RPMI8226 (cell line): ENCODE measurements at regions not wholly inside any gene's neighbourhood (a gene's known extent, or its start where the extent isn't known, plus 50 kb on each side); places are given as distances from the start of the nearest gene placed in this dataset.
"Not testable (repeated sequence)": the region's sequence is repeated elsewhere in the genome, so short reads cannot be mapped to it uniquely, and the experiment has no call there.

Experiments used
- DNase-seq: peaks from one replicate; pipeline ENCODE4 v3.0.0-alpha.2; 2015

GRCh38 chr9:39675211-39675553 lies 319.7 kb downstream of the SPATA31A1 start:
- not testable (repeated sequence) for DNase-seq

DNA sequence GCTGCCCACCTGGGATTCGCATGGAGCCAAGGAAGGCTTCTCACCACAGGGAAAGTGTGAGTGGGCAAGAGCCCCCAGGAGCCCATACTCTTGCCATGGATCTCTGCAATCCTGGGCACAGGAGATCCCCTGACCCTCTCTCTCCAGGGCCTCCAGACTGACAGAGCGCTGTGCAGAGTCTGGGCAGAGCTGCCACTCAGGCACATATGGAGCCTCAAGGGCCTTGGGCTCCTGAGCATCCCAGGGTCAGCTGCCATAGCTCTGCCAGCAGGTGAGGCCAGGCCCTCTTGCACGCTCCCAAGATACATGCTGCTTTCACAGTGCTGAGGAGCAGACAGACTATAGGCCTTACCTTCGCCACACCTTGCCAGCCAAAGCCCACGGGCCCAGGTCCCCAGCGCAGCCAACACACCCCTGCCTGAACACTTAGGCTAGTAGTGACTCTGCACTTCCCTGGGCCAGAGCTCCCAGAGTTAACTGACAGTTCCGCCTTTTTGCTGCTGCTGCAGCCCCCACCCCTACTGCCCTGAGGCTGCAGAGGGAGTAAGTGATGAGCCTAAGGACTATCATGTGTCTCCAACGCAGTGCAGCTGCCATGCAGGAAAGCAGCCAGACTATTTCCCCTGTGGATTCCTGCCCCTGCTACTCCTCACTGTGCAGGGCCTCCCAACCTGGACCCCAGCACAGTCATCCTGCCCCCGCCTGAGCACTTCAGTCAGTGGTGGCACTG lies 323.2 kb downstream of the SPATA31A1 start:
- DNase-seq: not testable (repeated sequence)

- not testable (repeated sequence) for DNase-seq
These were observed 325.4 kb downstream of the SPATA31A1 start for GRCh38 chr9:39680694-39681401.

- not testable (repeated sequence) for DNase-seq
These were observed 373.4 kb downstream of the SPATA31A1 start for GRCh38 chr9:39728862-39729261.

- DNase-seq: not testable (repeated sequence)
These were observed 389.4 kb downstream of the SPATA31A1 start for GRCh38 chr9:39744898-39745297.

GRCh38 chr9:39775570-39775969 lies 420.1 kb downstream of the SPATA31A1 start:
- not testable (repeated sequence) for DNase-seq

GRCh38 chr9:39791356-39791755 lies 435.9 kb downstream of the SPATA31A1 start:
- DNase-seq: not testable (repeated sequence)

DNA sequence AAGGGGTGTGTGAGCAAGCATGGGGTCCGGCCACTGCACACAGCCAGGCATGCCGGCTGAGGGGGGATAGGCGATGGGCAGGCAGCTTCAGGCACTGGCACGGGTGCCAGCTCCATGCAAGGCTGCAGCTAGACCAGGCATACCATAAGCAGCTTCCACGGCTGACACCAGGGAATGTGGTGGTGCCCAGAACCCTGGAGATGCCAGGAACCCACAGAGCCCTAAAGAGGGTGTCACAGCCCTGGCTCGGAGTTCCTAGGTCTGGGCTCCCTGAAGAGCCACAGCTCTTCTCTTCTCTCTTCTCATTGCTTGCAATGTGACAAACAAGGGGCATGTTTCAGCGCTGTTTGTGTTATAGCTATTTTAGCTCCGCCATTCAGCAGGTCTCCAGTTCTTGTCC lies 442.5 kb downstream of the SPATA31A1 start:
- DNase-seq: not testable (repeated sequence)

GRCh38 chr9:39799252-39799651 lies 443.8 kb downstream of the SPATA31A1 start:
- not testable (repeated sequence) for DNase-seq

GRCh38 chr9:39802561-39802960 lies 447.1 kb downstream of the SPATA31A1 start:
- DNase-seq: not testable (repeated sequence)

DNA sequence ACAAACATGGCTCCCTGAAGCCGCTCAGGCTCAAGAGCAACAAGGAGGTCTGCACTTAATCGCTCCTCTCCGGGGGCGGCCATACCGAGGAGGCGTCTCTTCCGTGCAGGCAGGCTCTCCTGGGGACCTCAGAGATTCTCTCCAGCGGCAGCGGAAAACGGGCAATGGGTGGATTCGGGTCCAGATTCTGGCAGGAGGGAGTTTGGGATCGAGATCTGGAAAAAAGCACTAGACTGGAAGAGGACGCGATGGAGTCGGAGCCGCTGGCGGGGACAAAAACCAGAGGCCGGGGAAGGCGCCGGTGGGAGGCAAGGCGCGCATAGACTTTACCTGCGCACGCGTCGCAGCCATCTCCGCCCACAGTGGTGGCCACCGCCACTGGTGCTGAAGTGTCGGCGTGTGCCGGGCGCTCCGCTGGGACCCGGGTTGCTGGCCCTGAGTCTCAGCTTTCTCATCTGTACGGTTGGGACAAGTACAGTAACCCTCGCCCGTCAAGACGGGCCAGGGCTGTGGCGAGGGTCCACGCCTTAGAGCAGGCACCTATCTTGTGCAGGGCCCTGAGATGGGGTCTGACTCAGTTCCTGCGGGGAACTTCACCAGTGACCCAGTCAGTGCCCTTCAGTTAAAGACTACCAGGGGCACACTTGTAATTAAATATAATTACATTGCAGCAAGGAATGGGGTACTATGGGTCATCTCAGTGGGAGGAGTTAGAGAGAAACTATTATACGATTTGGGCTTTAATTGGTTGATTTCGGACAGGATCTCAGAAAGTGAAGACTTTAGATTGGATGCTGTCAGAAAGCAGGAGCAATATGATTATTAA lies 454.1 kb downstream of the SPATA31A1 start:
- DNase-seq: peak; percentile 42

DNA sequence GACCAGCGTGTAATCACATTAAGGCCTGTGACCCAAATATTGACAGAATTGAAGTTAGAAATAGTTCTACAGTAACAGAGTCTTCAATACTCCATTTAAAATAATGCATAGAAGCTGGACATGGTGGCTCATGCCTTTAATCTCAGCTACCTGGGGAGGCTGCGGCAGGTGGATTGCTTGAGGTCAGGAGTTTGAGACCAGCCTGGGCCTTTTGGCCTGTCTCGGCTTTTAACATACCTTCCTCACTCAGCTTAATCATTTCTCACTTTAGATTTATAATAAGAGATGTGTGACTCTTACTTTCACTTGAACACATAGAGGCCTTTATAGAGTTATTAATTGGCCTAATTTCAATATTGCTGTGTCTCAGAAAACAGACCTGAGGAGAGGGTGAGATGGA lies 454.9 kb downstream of the SPATA31A1 start:
- not testable (repeated sequence) for DNase-seq

DNA sequence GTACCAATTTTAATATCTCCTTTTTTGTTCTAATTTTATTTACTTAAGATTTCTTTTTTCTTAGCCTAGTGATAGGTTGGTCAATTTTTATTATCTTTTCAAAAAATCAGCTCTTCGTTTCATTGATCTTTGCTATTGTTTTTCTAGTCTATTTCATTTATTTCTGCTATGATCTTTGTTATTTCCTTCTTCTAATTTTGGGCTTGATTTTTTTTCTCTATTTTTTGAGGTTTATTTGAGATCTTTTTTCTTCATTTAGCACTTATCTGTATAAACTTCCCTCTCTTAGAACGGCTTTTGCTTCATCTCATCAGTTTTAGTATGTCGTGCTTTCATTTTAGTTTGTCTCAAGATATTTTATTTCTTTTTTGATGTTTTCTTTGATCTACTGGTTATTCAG lies 456.1 kb downstream of the SPATA31A1 start:
- not testable (repeated sequence) for DNase-seq

GRCh38 chr9:39828457-39828856 lies 473.0 kb downstream of the SPATA31A1 start:
- DNase-seq: not testable (repeated sequence)
